NCI-H460 (cell line): ENCODE measurements at regions not wholly inside any gene's neighbourhood (a gene's known extent, or its start where the extent isn't known, plus 50 kb on each side); places are given as distances from the start of the nearest gene placed in this dataset.

Source experiments
- DNase-seq: peaks from one replicate; pipeline ENCODE4 v3.0.0-alpha.2; 2016; ENCODE audit warnings: low read depth; ENCODE audit errors: extremely low read depth

DNA sequence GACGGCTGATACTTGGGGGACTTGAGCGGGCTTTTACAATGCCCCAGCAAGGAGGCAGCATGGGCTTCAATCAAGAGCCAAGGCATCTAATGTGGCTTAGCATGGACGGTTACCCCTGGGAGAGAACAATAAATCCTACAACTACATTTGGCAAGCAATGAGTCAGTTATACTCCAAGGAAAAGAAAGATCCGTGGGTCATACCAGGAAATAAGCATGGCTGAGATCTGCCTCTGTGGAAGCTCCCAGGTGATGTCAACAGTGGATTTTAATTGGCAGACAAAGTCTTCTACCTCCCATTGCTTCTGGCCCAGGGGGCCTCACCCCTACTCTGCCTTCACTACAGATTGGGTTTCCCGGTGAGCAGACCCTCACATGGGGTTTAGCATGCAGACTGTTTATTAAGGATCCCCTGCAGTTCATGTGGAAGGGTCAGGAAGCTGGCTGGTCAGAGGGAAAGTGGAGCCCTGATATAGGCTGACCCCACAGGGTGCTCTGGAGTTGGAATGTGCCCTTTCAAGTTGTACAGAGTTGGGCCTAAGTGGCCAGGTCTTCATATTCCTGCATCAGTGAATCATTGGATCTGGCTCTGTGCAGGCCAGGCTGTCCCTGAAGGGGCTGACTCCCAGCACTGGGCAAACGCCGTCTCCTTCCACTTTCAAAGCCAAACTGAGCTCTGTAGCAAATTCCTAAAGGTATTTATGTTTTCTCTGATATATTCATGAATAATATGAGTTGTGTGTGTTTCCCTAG lies 91.3 kb upstream of the GGTLC1 start:
- no peak for DNase-seq

DNA sequence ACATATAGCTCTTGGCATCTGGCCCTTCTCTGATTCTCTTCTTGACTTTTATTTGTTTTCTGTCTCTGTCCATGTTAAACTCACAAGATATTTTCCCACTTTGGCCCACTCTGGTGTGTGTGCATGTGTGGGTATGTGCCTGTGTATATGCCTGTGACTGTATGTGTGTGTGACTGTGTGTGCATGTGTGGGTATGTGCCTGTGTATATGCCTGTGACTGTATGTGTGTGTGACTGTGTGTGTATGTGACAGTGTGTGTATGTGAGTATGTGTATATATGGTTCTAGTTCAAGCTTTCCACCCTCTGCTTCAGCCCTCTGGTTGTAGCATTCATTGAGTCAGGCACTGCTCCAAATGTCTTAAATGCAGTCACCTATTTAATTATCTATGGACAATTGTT lies 88.6 kb upstream of the GGTLC1 start:
- no peak for DNase-seq

DNA sequence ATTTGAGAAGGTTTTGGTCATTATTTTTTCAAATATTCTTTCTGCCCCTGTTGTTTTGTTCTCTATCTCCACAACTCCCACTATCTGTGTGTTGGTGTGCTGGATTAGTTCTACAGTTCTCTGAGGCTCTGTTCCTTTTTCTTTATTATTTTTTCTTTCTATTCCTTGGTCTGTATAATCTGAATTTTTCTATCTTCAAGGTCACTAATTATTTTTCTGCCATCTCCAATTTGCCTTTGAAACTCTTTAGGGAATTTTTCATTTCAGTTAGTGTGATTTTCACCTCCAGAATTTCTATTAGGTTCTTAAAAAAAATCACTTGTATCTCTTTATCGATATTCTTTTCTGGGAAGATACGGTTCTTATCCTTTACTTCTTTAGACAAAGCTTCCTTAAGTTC lies 82.1 kb upstream of the GGTLC1 start:
- no peak for DNase-seq

DNA sequence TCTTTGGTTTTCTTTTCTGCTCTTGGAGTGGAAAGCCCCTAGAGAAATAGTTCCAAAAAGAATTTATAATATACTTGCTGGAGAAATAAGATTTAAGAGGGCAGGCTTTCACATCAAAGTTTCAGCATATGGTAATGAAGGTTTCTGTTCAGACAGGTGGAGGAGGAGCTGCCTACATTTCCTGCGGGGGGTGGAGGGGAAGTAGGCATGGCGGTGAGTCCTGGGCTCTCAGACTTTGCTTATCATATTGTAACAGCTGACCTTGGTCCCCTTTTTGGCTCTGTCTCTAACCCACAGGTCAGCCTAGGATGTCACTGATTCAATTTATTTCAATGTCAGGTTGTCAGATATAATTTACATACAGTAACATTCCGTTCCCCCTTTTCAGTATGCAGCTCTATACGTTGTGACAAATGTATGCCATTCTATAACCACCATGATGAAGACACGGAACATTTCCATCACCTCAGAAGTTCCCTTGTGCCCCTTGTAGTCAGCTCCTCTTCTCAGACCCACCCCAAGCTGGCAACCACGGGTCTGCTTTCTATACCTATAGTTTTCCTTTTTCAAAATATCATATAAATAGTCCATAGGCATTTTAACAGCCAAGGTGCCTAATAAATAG lies 77.6 kb upstream of the GGTLC1 start:
- DNase-seq: no peak

DNA sequence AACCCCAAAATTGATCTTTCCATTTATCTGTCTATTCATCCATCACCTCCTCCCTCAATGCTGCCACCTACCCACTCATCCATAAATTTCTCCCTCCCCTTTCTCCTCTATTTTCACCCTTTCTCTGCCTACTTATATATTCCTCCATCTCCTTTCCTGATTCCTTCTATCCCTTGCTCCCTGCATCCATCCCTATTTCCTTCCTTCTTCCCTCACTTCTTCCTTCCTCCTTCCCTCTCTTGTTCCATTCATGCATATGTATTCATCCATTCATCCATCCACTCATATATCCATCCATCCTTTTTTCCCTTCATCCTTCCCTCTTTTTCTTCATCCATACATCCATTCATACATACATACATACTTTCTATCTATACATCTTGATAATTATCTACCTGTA lies 76.3 kb upstream of the GGTLC1 start:
- DNase-seq: no peak

DNA sequence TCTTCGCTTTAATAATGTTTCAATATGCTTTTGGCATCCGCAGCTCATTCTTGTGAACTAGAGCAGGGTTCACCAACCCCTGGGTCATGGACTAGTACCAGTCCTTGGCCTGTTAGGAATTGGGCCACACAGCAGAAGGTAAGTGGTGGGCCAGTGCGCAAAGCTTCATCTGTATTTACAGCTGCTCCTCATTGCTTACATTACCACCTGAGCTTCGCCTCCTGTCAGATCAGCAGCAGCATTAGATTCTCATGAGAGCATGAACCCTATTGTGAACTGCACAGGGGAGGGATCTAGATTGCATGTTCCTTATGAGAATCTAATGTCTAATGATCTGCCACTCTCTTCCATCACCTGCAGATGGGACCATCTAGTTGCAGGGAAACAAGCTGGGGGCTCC lies 75.5 kb upstream of the GGTLC1 start:
- no peak for DNase-seq

DNA sequence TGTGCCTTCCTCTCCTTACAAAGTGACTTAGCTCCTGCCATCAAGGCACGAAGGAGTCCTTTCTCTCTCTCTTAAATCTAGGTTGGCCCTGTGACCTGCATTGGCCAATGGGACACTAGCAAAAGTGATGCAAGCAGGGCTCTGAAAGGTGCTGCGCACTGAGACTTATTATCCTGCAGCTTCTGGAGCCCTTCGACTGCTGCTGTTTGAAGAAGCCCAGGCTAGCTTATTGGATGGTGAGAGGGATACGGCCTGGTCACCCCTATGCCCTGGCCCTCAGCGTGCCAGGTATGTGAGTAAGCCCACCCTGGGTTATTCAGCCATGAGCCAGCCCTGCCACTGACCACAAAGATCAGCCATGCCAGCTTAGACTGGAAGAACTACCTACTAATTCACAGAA lies 74.5 kb upstream of the GGTLC1 start:
- no peak for DNase-seq

DNA sequence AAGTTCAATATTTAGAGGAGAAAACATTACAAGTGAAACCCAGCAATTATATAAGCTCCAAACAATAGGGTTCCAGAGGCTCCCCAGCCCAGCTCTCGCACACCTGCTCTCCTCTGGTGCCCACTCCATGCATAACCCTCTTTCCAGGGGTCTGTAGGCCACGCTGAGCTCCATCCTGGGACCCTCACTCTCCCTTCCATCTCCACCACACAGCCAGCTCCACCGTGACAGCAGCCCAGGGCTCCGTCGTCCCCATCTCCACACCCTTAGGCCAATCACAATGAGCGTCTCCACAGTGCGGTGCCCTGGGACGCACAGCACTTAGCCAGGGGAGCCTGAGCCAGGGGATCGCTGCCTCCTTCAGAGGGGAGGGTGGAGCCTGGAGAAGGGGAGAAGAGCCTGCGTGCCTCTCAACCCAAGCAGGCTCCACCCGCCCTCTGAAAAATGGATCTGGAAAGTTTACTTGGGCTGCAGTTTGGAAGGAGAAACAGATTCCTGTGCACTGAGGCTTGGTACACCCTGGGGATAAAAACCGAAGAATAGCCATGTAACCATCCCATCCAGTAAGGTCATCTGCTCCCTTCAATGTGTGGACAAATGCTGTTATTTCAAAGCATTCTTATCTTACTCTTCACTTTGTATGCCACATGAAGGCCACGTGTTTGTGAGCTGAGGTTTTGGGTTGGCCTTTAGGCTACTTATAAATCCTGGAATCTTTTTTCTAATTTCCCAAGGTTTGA lies 72.4 kb upstream of the GGTLC1 start:
- DNase-seq: no peak

DNA sequence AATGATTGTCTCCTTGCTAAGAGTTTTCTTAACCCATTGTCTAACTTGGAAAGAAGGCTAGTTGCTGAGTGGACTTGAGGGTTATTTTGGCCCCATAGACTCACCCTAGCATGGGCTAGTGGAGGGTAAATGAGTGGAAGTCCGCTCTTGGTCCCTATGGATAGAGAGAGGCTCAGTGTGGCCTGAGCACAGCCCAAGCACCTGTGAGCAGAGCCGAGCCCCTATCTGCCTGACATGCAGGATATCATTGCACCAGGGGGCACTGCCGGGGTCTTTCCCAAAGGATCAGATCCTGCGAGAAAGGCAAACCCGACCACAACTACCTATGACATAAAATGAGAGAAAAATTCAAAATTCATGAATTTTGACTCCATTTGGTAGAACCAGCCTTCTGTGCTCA lies 70.6 kb upstream of the GGTLC1 start:
- DNase-seq: no peak

DNA sequence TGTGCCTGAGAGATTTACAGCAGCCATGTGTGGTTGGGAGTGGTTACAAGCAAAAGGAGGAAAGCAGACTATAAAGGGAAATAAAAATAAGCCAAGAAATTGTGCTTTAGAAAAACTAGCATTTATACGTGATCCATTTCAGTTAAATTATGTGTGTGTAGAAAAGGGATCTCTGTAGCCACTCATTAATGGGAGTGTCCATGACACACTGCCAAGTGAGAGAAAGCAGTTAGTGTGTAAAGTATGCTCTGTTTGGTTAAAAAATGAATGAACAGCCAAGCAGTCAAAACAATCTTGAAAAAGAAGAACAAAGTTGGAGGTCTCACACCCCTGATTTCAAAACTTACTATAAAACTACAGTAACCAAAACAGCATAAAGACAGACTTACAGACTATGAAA lies 67.9 kb upstream of the GGTLC1 start:
- DNase-seq: no peak

DNA sequence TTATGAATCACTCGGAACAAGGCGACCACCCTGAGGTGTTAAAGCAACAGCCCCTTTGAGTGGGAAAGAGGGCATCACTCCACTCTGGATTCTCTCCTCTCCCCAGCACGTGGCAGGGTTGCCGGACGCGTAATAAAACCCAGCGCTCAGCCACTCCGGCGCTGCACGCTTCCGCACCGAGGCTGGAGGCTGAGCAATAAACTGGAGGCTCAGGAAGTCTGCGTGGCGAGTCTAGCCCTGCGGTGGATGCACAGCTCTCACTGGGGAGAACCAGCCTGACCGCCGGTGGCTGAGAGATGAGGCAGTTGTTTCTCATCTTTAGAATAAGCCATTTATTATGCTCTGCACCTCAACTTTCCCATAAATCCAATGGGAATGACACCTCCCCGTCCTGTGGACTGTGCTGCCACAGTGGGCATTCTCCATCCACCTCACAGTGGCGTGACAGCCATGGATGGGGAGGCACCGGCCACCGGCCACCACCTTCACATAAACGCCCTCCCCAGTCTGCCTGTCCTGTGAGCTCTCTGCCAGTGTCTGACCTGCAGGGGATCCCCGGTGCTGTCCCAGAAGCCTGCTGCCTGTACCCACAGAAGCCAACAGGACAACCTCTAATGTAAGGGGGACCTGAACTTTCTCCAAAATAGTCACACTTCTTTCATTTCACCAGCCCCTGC lies 64.2 kb upstream of the GGTLC1 start:
- DNase-seq: no peak

DNA sequence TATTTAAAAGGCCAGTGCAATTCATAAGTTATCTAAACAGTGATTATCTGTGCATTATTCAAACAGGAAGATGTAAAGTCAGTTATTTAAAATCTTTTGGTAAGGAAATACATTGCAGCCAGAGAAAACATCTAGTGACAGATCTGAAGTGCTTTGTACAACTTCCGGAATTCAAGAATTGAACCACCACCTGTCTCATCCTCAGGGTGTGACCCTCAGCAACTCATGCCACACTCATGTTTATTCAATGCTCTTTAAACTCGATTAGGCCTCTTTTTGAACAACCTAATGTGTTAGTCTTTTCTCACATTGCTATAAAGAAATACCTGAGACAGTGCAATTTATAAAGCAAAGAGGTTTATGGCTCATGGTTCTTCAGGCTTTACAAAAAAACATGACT lies 62.6 kb upstream of the GGTLC1 start:
- no peak for DNase-seq

DNA sequence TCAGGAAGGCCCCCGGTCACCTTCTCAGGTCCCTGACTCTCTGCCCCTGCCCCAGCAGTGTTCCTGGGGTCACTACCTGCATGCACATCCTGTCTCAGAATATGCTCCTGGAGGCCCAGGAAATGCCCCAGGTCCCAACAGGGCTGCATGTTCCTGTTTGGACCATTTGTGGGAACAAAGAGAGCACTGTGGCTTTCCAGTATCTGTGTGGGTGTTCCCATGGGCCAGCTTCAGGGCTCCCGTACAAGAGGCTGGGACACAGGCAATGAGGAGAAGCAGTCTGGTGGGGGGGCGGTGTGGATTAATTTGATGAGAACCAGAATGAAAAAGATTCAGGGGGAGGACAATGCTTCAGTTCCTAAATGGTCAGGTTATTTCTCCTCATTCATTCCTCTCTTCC lies 61.5 kb upstream of the GGTLC1 start:
- DNase-seq: no peak

DNA sequence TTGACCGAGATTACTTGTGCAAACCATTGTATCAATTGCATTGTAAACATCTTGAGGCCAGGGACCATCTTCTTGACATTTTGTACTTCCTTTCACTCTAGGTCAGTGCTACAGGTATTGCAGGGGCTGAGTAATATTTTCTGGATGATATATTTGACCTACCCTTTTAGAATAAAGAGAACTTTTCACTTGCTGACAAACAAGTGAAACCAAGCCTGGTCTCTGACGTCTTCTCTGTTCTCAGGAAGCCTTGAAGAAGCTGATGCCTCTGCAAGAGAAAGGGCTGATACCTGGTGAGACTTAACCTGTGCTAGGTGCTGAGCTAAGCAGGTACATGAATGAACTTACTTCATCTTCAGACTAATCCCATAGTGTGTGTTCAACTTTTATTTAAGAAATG lies 60.5 kb upstream of the GGTLC1 start:
- no peak for DNase-seq

DNA sequence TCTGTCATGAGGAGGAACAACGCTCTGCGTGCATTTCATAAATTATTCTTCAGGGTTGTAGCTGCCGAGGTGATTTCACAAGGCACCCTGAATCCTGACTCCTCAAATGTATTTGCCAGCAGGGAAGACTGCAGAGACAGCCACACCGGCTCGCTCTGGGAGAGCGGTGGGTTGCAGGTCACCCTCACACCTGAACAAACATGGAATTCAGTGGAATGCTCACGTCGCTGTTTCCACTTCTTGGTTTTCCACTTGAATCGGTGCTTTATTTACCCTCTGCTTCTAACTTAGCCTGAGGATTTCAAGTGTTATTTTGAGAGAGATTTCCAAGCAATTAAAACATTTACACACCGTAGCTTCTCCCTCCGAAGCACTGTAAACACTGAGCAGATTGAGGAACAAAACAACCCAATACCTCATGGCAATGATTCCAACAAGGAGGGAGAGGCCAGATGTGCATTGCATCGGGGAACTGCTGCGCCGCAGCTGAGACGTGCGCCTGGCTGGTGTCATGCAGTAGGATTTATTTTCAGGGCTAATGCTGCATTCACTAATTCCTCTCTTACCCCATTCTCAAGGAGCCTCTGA lies 59.5 kb upstream of the GGTLC1 start:
- no peak for DNase-seq

DNA sequence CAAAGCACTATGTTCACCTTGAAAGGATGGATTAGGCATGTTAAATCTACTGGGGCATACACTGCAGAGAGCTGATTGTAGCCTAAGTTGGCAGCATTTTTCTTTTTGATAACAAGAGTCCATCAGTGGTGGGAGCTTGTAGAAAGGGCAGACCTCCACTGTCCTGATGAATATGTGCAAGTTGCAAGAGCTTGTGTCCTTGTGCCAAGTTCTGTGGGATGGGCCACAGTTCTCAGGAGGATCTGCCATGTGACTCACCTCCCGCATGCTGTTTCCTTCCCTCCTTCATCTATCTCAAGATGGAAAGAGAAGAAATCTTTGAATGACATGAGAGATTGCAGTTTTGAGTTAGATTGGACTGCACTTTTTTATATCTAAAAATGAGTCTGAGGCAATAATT lies 58.3 kb upstream of the GGTLC1 start:
- DNase-seq: no peak

DNA sequence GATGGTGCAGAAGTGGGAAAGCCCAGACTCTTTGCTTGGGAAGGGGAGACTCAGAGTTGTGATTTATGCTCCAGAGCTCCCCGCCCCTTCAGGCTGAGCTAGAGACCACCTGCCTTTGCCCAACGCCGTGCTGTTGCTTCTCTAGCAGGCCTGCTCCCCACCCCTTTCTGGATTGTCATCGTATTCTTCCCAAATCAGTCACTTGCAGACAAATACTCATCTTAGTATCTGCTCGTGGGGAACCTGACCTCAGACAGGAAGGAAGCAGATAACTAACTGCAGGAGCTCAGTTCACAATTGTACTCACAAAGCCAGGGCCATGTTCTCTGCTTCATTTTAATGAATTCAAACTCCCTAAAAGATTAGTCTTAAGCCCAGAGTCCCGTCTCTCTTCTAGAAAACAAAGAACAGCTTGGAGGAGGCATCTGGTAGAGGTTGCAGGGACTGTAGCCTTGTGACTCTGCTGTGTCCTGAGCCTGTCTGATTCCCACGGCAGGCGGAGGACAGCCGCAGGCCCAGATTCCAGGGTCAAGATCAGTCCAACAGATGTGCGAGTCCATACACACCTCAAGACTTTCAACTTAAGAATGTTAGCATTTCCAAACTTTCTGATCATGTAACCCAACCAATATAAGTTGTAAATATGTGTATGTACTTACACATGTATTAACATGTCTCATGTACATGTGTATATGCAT lies 57.2 kb upstream of the GGTLC1 start:
- DNase-seq: no peak

DNA sequence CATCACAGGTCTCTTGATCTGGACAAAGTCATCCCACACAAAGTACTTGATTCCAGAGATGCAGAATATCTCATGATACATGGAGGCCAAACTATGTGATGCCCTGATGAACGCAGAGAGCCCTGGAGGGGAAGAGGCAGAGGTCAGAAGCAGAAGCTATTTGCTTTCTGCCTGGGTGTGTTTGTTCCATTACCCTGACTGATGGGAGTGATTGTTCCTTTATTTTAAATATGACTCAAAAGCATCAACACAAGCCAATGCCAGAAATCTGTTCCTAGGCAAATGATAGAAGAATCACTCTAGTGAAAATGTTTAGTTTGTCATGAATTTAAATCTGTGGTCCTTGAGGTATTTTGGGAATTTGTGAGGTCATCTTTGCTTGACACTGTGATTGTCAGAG lies 54.7 kb upstream of the GGTLC1 start:
- no peak for DNase-seq

DNA sequence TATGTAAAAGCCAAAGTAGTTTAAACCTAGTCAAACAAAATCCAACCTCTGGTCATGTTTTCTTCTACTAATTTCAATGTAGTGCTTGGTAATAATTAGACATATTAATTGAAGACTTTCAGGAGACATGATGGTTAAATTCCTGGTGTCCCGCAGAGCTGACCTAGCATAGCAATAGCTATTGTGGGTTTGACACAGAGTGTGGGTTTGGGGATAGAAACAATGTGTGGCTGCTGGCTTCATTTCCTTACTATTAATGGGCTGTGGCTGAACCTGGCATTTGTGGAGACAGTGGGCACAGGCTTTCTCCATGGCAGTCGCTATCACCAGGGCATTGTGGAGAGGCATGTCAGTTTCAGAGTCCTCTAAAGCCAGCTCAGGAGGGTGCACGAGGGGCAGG lies 54.1 kb upstream of the GGTLC1 start:
- no peak for DNase-seq

DNA sequence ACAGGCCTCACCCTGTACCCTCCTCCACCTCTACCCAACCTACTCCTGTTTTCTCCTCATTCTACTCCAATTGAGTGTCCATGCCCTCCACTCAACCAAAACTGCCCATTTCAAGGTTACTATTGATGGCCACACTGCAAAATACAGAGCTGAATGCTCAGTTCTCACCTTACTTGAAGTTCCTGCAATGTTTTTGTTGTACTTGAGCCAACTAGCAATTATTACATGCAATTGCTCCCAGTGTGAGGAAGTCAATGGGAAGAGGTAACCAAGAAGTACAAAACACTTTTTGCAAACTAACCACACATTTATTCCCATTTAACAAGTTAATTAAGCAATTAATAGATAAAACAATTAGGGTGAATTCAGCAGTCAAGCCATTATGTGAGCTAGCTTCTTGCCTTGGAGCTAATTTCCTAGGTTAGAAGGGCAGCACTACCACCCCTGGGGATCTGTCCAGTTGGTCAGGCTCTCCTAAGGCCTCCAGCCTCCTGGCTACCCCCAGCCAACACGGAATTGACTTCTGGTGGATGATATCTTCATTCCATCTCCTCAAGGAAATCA lies 52.4 kb upstream of the GGTLC1 start:
- no peak for DNase-seq
